Bronchial epithelial cell (primary cell): ENCODE measurements at regions not wholly inside any gene's neighbourhood (a gene's known extent, or its start where the extent isn't known, plus 50 kb on each side); places are given as distances from the start of the nearest gene placed in this dataset.
"Not testable (repeated sequence)": the region's sequence is repeated elsewhere in the genome, so short reads cannot be mapped to it uniquely, and the experiment has no call there.

ENCODE experiments used
- DNase-seq: peaks from one replicate; pipeline ENCODE4 v3.0.0-alpha.2; 2010; ENCODE audit warnings: low read depth
- FAIRE-seq: peaks from 2 replicates; lab custom pipeline; 2011; peaks lifted over from hg19 to GRCh38; lab: Jason Lieb, UNC
- H3K27me3 ChIP-seq: 2 replicates; pipeline ENCODE4 v1.5.1; 2011; ENCODE audit warnings: low read length; ENCODE audit not compliant: control insufficient read depth, insufficient read depth
- H3K36me3 ChIP-seq: 2 replicates; pipeline ENCODE4 v1.5.1; 2011; ENCODE audit warnings: low read length; ENCODE audit not compliant: control insufficient read depth, insufficient read depth
- H3K4me3 ChIP-seq: 2 replicates; pipeline ENCODE4 v1.5.1; 2011; ENCODE audit warnings: mild to moderate bottlenecking, low read depth, low read length, control low read depth
- CTCF ChIP-seq: IDR thresholded peaks from 2 replicates; pipeline ENCODE4 v1.5.1; 2011; ENCODE audit warnings: mild to moderate bottlenecking, moderate library complexity, low read length, control low read depth, inconsistent platforms; ENCODE audit not compliant: insufficient read depth, severe bottlenecking

- H3K4me3 ChIP-seq: no peak overlapping the region
- no peaks in the 10 kb centered on the region for H3K36me3 ChIP-seq
- no peak for FAIRE-seq
- TF ChIP-seq CTCF: no peak
- peak; percentile 97 for DNase-seq
- H3K27me3 ChIP-seq: no peaks in the 10 kb centered on the region
Observed at GRCh38 chr9:73270967-73271721, 119.5 kb downstream of the ANXA1 start.

- FAIRE-seq: no peak
- no peak for TF ChIP-seq CTCF
- H3K27me3 ChIP-seq: no peaks in the 10 kb centered on the region
- DNase-seq: no peak
- H3K36me3 ChIP-seq: no peaks in the 10 kb centered on the region
- H3K4me3 ChIP-seq: no peak overlapping the region
Observed at GRCh38 chr9:73280113-73280512, 128.4 kb downstream of the ANXA1 start.

GRCh38 chr9:73284377-73284776 lies 132.7 kb downstream of the ANXA1 start:
- H3K4me3 ChIP-seq: no peak overlapping the region
- no peaks in the 10 kb centered on the region for H3K27me3 ChIP-seq
- no peak for FAIRE-seq
- no peak for TF ChIP-seq CTCF
- no peaks in the 10 kb centered on the region for H3K36me3 ChIP-seq
- no peak for DNase-seq

GRCh38 chr9:73294336-73294735 lies 142.7 kb downstream of the ANXA1 start:
- no peak for FAIRE-seq
- DNase-seq: no peak
- Histone ChIP-seq H3K27me3 (no peaks in the 10 kb centered on the region), H3K4me3 (no peak overlapping the region), H3K36me3 (no peaks in the 10 kb centered on the region)
- no peak for TF ChIP-seq CTCF

GRCh38 chr9:73325983-73326382 lies 174.3 kb downstream of the ANXA1 start:
- no peak for FAIRE-seq
- TF ChIP-seq CTCF: no peak
- DNase-seq: no peak
- no peaks in the 10 kb centered on the region for H3K27me3 ChIP-seq
- no peak overlapping the region for H3K4me3 ChIP-seq
- no peaks in the 10 kb centered on the region for H3K36me3 ChIP-seq

GRCh38 chr9:73327149-73327548 lies 175.5 kb downstream of the ANXA1 start:
- FAIRE-seq (no peak), DNase-seq (no peak)
- no peaks in the 10 kb centered on the region for H3K36me3 ChIP-seq
- no peaks in the 10 kb centered on the region for H3K27me3 ChIP-seq
- H3K4me3 ChIP-seq: no peak overlapping the region
- TF ChIP-seq CTCF: no peak

- H3K36me3 ChIP-seq, DNase-seq, H3K27me3 ChIP-seq, H3K4me3 ChIP-seq, FAIRE-seq: not testable (repeated sequence)
Observed at GRCh38 chr9:73337182-73337581, 185.5 kb downstream of the ANXA1 start.
